ENCODE measurements at regions not wholly inside any gene's neighbourhood (a gene's known extent, or its start where the extent isn't known, plus 50 kb on each side); places are given as distances from the start of the nearest gene placed in this dataset.

DNA sequence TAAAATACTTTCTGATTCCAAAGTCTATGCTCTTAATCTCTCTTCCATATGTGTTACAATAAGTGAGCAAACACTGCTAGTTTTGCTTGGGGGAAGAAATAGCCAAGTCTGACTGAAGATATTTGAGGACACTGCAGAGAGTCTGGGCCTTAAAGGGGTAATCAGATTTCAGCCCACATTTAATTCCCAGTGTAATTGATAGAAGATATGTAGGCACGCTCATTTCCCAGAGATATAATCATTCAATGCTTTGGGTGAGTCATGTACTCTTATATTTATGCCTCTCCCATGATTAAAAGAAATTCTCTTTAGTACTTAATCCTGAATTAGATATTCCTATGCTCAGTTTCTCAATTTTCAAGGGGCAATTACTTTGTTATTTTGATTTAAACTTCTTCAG lies 178.1 kb upstream of the POM121L12 start:
- Histone ChIP-seq H3K79me2 (ENCODE audit: insufficient read depth, low read length) (no peaks in the 10 kb centered on the region), H3K4me3 (ENCODE audit: low read depth, low read length, poor library complexity, severe bottlenecking) (no peak overlapping the region), H4K20me1 (ENCODE audit: insufficient read depth, low read length) (no peaks in the 10 kb centered on the region), H3K4me1 (ENCODE audit: insufficient read depth, low read length, severe bottlenecking) (peaks cover 67% of the 10 kb centered on the region), H3F3A (ENCODE audit: insufficient read depth, low read length) (no peaks in the 10 kb centered on the region), H3K4me2 (ENCODE audit: low read length) (no peak overlapping the region; the same call in 1 of the 2 replicates), H3K9me2 (ENCODE audit: low read depth, low read length) (no peaks in the 10 kb centered on the region), H3K27me3 (ENCODE audit: insufficient read depth, low read length) (no peaks in the 10 kb centered on the region), H2AFZ (ENCODE audit: low read length) (peak overlapping the region; percentile 92; the same call in 1 of the 2 replicates), H3K9ac (ENCODE audit: low read length) (no peak overlapping the region), H3K27ac (ENCODE audit: low read depth, low read length, poor library complexity, severe bottlenecking) (peak overlapping the region; percentile 62), H3K9me3 (ENCODE audit: low read length) (no peaks in the 10 kb centered on the region), H3K36me3 (ENCODE audit: insufficient read depth, low read length) (no peaks in the 10 kb centered on the region)
- no peak for TF ChIP-seq EZH2 (IDR thresholded peaks at IDR 0.05; ENCODE audit: borderline replicate concordance, low read length)
- TF ChIP-seq, protein P1, sequence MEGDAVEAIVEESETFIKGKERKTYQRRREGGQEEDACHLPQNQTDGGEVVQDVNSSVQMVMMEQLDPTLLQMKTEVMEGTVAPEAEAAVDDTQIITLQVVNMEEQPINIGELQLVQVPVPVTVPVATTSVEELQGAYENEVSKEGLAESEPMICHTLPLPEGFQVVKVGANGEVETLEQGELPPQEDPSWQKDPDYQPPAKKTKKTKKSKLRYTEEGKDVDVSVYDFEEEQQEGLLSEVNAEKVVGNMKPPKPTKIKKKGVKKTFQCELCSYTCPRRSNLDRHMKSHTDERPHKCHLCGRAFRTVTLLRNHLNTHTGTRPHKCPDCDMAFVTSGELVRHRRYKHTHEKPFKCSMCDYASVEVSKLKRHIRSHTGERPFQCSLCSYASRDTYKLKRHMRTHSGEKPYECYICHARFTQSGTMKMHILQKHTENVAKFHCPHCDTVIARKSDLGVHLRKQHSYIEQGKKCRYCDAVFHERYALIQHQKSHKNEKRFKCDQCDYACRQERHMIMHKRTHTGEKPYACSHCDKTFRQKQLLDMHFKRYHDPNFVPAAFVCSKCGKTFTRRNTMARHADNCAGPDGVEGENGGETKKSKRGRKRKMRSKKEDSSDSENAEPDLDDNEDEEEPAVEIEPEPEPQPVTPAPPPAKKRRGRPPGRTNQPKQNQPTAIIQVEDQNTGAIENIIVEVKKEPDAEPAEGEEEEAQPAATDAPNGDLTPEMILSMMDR (IDR thresholded peaks at IDR 0.05; ENCODE audit: low read length): no peak

DNA sequence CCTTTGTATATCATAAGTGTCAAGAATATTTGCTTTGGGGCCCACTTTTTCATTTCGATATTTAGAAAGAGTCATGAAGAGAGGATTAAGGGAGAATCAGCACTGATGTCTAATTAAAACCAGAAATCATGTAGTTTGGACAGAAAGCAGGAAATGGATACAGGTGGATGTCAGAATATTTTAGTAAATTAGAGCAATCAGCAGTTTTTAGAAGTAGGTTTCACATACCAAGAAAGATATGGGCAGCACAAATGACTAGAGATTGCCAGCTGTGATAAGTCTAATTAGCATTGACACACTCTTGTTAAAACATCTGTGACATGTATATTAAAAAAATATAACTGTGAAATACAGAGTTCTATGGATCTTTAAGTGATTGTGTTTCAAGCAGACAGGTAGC lies 180.8 kb upstream of the POM121L12 start:
- no peak overlapping the region for H3K4me2 ChIP-seq (ENCODE audit: low read length)
- TF ChIP-seq, protein P1 (IDR thresholded peaks at IDR 0.05; ENCODE audit: low read length): no peak
- TF ChIP-seq EZH2 (IDR thresholded peaks at IDR 0.05; ENCODE audit: borderline replicate concordance, low read length): no peak
- no peaks in the 10 kb centered on the region for H3K27me3 ChIP-seq (ENCODE audit: insufficient read depth, low read length)
- H3K4me3 ChIP-seq (ENCODE audit: low read depth, low read length, poor library complexity, severe bottlenecking): no peak overlapping the region
- H3K9ac ChIP-seq (ENCODE audit: low read length): no peak overlapping the region
- H3K4me1 ChIP-seq (ENCODE audit: insufficient read depth, low read length, severe bottlenecking): peaks cover 65% of the 10 kb centered on the region
- peaks cover 3% of the 10 kb centered on the region; the same call in 1 of the 2 replicates for H3K9me3 ChIP-seq (ENCODE audit: low read length)
- H3K36me3 ChIP-seq (ENCODE audit: insufficient read depth, low read length): no peaks in the 10 kb centered on the region
- H3K9me2 ChIP-seq (ENCODE audit: low read depth, low read length): no peaks in the 10 kb centered on the region
- H3F3A ChIP-seq (ENCODE audit: insufficient read depth, low read length): no peaks in the 10 kb centered on the region
- H2AFZ ChIP-seq (ENCODE audit: low read length): peak overlapping the region; percentile 33
- peak overlapping the region; percentile 72 for H3K27ac ChIP-seq (ENCODE audit: low read depth, low read length, poor library complexity, severe bottlenecking)
- no peaks in the 10 kb centered on the region for H4K20me1 ChIP-seq (ENCODE audit: insufficient read depth, low read length)
- H3K79me2 ChIP-seq (ENCODE audit: insufficient read depth, low read length): no peaks in the 10 kb centered on the region

DNA sequence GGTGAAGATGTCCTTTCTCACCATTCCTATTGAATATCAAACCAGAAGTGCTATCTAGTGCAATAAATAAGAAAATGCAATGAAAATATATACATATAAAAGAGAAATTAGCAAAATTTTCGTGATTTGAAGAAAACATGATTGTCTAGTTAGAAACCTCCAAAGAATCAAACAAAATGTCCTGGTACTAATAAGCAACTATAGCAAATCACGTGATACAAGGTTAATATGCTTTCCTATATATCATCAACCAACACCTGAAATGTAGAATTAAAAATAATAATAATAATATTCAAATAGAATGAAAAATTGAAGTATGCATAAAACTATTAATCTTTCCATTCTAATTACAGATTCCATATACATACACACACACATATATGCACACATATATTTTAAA lies 183.9 kb upstream of the POM121L12 start:
- H3K9me2 ChIP-seq (ENCODE audit: low read depth, low read length): no peaks in the 10 kb centered on the region
- H3K4me1 ChIP-seq (ENCODE audit: insufficient read depth, low read length, severe bottlenecking): peaks cover 37% of the 10 kb centered on the region
- no peaks in the 10 kb centered on the region for H3K79me2 ChIP-seq (ENCODE audit: insufficient read depth, low read length)
- no peak overlapping the region for H3K27ac ChIP-seq (ENCODE audit: low read depth, low read length, poor library complexity, severe bottlenecking)
- no peaks in the 10 kb centered on the region for H3F3A ChIP-seq (ENCODE audit: insufficient read depth, low read length)
- no peaks in the 10 kb centered on the region for H4K20me1 ChIP-seq (ENCODE audit: insufficient read depth, low read length)
- H3K27me3 ChIP-seq (ENCODE audit: insufficient read depth, low read length): no peaks in the 10 kb centered on the region
- no peak overlapping the region for H2AFZ ChIP-seq (ENCODE audit: low read length)
- H3K36me3 ChIP-seq (ENCODE audit: insufficient read depth, low read length): no peaks in the 10 kb centered on the region
- peaks cover 3% of the 10 kb centered on the region; the same call in 1 of the 2 replicates for H3K9me3 ChIP-seq (ENCODE audit: low read length)
- no peak for TF ChIP-seq EZH2 (IDR thresholded peaks at IDR 0.05; ENCODE audit: borderline replicate concordance, low read length)
- TF ChIP-seq, protein P1 (IDR thresholded peaks at IDR 0.05; ENCODE audit: low read length): no peak
- no peak overlapping the region for H3K4me3 ChIP-seq (ENCODE audit: low read depth, low read length, poor library complexity, severe bottlenecking)
- no peak overlapping the region for H3K9ac ChIP-seq (ENCODE audit: low read length)
- no peak overlapping the region for H3K4me2 ChIP-seq (ENCODE audit: low read length)

Measured in OCI-LY1 (cell line).